GM11168 (cell line): ENCODE measurements at regions not wholly inside any gene's neighbourhood (a gene's known extent, or its start where the extent isn't known, plus 50 kb on each side); places are given as distances from the start of the nearest gene placed in this dataset.
"Not testable (repeated sequence)": the region's sequence is repeated elsewhere in the genome, so short reads cannot be mapped to it uniquely, and the experiment has no call there.

ENCODE experiments used
- in situ Hi-C: fragments of 300-500 bp; cut with MboI; formaldehyde crosslinking; loops from one replicate; pipeline ENCODE4 v1.12.0; 2022; ENCODE audit warnings: low sequenced_read_pairs; ENCODE audit not compliant: unreplicated experiment

GRCh38 chr4:150012851-150013360 is 65.3 kb upstream of the DCLK2 start:
- in situ Hi-C loops: no loop called here

DNA sequence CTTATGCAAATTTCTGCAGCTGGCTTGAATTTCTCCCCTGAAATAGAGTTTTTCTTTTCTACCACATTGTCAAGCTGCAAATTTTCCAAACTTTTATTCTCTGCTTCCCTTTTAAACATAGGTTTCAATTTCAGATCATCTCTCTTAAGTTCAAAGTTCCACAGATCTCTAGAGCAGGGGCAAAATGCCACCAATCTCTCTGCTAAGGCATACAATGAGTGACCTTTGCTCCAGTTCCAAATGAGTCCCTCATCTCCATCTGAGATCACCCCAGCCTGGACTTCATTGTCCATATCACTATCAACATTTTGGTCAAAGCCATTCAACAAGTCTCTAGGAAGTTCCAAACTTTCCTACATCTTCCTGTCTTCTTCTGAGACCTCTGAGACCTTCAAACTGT is 62.3 kb upstream of the DCLK2 start:
- in situ Hi-C loops: loop anchor here (5.0 kb wide), 1 partner anchor 56 kb away; no protein-coding TSS in a partner anchor

- in situ Hi-C loops: loop anchor here (5.0 kb wide), 1 partner anchor 56 kb away; no protein-coding TSS in a partner anchor
Measured at GRCh38 chr4:150016621-150017020, 61.6 kb upstream of the DCLK2 start.

- in situ Hi-C loops: loop anchor here (5.0 kb wide), 1 partner anchor 54 kb away; no protein-coding TSS in a partner anchor
Measured at GRCh38 chr4:150018257-150018656, 60.0 kb upstream of the DCLK2 start.

DNA sequence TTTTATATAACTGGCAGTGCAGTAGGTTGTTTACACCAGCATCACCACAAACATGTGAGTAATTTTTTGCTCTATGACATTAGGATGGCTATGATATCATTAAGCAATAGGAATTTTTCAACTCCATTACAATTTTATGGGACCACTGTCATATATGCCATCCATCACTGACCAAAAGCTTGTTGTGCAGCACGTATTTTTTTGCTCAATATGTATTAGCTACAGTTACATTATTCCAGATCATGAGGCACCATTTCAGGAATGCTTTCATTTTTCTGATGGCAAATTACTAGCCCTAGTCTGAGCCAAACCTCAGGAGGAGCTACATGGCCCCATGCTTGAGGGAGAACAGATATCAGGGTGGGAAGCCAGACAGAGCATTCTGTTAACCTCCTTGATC is 56.8 kb upstream of the DCLK2 start:
- in situ Hi-C loops: no loop called here

DNA sequence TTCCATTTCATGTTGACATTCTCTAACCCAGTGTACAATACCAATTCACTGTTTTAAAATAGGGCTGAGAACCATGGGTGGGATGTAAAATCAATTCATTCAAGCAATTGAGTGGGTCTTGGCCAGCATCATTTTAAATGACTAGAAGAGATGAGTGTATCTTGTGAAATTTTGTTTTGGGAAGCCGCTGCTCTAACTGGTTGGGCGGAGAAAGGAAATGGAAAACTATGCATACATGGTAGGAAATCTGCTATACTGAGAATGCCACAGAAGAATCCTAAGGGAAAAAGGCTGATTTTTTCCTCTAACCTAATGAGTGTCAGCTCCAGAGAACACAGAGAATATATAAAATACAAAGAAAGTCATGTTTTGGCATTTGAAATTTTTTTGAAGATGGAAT is 54.8 kb upstream of the DCLK2 start:
- in situ Hi-C loops: no loop called here

GRCh38 chr4:150026987-150027386 is 51.3 kb upstream of the DCLK2 start:
- in situ Hi-C loops: not testable (repeated sequence)
